HG02678 (cell line): ENCODE measurements at regions not wholly inside any gene's neighbourhood (a gene's known extent, or its start where the extent isn't known, plus 50 kb on each side); places are given as distances from the start of the nearest gene placed in this dataset.
"Not testable (repeated sequence)": the region's sequence is repeated elsewhere in the genome, so short reads cannot be mapped to it uniquely, and the experiment has no call there.

Experiments
- ATAC-seq: cut with Tn5 transposase; IDR thresholded peaks from one replicate; pipeline ENCODE4 v1.9.1; 2021; ENCODE audit warnings: mild to moderate bottlenecking, moderate library complexity; ENCODE audit not compliant: unreplicated experiment

DNA sequence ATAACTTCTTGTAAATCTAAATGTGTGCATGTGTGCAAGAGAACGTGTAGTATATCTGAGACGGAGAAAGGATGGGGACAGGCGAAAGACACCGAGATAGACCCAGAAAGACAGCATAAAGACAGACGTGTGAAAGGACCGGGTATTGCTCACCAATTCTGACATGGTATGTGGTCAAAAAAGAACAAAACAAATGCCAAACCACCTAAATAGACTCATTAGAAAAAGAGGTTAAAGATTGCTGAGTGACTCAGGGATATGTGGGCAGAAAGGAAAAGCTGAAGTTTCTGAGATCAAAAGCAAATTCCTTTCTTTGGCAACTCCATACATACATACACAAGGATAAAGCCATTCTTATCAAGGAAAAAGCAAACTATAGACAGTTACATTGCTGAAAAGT is 179.7 kb upstream of the TSC22D1 start:
- no peak for ATAC-seq

DNA sequence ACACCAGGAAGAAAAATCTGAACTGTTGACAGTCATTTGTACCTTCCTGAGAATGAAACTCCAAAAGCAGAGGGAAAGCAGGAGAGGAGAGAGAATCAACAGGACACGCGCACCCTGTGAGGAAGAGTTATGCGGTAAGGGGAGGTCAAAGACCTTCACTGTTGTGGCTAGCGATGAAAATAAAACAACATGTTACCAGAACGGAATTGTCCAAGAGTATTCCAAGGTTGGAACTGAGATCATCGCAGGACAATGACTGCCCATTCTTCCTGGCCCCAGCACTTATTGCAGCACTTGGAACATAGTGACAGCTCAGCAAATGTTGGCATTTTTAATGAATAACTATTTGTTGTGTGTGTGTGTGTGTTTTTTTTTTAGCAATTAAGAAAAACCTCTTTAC is 176.0 kb upstream of the TSC22D1 start:
- no peak for ATAC-seq

GRCh38 chr13:44750630-44751029 is 174.5 kb upstream of the TSC22D1 start:
- ATAC-seq: no peak

- no peak for ATAC-seq
Observed at GRCh38 chr13:44749906-44750305, 173.8 kb upstream of the TSC22D1 start.

DNA sequence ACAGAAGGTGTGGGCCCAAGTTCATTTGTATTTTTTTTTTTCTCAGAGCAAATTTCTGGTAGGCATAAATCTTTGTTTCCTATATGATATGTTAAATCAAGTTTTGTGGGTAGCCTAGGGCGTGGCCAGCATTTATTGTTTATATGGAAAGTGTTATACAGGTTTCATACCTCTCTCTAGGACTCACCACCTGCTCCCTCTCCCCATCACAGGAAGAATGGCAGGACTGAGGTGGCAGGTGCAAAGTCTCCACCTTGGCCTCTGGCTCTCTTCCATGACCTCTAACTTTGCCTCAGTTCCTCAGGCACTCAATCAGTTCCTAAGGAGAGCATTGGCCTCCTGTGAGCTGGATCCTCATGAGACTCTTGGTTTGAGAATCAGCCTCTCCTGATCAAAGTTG is 172.3 kb upstream of the TSC22D1 start:
- ATAC-seq: no peak

- no peak for ATAC-seq
Observed at GRCh38 chr13:44747179-44747578, 171.0 kb upstream of the TSC22D1 start.

DNA sequence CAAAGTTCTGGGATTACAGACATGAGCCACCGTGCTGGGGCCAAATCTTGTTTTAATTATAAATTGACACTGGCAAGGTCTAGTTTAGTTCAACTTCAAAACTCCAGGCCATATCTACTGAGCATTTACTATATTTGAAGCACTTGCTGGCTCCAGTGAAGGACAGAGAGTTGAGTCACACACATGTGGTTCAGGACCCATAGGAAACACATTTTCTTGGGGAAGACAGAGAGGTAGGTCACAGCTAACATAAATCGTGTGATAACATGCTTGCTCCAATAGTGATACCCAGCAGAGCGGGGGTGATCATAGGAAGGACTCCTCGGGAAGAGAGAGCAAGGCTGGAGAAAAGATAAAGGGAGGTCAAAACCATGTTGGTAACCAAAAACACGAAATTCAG is 170.6 kb upstream of the TSC22D1 start:
- no peak for ATAC-seq

- no peak for ATAC-seq
Observed at GRCh38 chr13:44744880-44745633, 168.9 kb upstream of the TSC22D1 start.

GRCh38 chr13:44739539-44739938 is 163.4 kb upstream of the TSC22D1 start:
- ATAC-seq: no peak

DNA sequence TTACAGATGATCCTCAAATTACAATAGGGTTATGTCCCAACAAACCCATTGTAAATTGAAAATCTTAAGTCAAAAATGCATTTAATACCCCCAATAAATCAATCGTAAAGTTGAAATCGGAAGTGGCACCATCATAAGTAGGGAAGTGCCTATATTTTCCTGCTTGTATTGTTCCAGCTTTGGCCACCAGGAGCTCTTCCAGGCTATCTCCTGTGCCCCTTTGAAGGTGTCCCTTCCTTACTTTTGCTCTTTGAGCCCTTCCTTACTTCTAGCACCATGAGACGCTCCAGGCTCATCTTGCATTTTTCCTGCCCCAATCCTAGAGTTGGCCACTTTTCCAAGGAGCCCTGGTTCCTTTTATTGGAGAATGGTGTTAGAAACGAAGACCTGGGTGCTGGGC is 163.0 kb upstream of the TSC22D1 start:
- ATAC-seq: no peak

DNA sequence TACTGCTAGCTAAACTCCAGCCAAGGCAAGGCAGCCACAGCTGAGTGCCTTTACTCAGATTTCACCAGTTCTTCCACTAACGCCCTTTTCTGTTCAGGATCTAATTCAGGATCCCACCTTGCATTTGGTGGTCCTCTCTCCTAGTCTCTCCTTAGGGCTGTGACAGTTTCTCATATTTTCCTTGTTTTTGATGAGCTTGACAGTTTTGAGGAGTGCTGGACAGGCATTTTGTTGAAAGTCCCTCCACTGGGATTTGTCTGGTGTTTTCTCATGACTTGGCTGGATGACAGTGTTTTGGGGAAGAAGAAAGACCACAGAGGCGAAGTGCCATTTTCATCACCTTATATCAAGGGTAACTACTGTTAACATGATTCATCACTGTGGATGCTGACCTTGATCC is 162.3 kb upstream of the TSC22D1 start:
- no peak for ATAC-seq

- no peak for ATAC-seq
Observed at GRCh38 chr13:44735806-44736205, 159.7 kb upstream of the TSC22D1 start.

DNA sequence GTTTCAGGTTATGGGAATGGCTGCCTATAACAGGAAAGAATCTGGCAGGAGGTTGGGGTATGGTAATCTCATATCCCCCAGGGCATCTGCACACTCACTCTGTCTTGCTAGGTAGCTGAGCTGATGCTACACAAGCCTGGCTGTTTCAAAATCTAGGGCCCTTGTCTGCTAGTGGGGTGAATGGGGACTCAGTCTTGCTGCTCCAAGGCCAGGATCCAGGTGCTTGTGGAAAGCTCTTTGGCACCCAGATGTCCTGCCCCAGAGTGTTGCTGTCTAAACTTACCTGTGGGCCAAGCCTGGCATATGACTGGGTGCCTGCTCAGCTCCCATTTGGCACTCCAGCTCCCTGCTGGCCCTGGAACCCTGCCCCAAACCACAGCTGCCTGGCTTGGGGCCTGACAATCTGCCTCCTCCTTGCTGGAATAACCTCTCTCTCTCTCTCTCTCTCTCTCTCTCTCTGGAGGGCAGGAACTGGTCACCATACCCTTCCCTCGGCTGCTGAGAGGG is 158.1 kb upstream of the TSC22D1 start:
- no peak for ATAC-seq

DNA sequence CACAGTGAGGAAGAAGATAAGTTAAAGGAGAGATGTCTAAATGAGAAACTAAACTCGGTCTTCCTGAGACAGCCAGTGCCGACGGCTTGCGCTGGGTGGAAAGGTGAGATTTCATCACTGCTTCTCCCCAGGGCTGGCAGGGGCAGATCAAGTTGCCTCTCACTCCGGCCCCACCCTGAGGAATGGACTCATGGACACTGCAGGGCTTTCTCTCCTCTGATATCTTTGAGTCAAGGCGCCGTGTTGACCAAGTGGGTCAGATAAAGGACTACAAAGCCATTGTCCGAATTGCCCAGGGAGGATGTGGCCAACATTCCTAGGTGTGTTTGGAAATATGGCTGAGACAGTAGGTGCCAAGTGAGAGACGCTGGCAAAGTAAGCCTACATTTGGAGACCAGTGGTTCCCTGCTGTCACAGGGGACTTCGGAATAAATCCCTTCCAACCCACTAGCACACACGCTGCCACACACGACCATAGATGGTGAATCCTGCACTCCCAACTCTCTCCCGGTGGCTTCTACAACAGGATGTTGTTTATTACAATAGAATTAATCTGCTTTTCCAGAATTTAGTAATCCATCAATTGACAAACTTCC is 156.5 kb upstream of the TSC22D1 start:
- no peak for ATAC-seq

- ATAC-seq: no peak
Observed at GRCh38 chr13:44730851-44731250, 154.7 kb upstream of the TSC22D1 start.

GRCh38 chr13:44730099-44730498 is 154.0 kb upstream of the TSC22D1 start:
- ATAC-seq: no peak

DNA sequence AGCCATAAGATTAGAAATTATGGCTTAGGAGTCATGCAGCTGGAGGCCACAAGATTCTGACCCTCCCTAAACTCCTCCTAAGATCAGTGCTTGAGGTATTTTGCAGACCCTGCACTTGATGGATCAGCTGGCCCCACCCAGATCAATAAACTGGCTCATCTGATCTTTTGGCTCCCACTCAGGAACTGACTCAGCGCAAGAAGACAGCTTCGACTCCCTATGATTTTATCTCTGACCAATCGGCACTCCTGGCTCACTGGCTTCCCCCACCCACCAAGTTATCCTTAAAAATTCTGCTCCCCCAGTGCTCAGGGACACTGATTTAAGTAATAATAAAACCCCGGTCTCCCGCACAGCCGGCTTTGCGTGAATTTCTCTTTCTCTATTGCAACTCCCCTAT is 151.5 kb upstream of the TSC22D1 start:
- not testable (repeated sequence) for ATAC-seq

DNA sequence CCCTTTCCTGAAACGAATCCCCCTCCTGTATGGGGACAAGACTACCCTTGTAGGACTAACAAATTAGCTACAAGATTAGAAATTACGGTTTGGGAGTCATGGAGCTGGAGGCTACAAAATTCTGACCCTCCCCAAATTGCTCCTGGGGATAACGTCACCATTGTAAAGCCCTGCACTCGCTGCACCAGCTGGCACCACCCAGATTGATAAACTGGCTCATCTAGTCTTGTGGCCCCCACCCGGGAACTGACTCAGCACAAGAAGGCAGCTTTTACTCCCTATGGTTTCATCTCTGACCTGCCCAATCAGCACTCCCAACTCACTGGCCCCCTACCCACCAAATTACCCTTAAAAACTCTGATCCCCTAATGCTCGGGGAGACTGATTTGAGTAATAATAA is 150.6 kb upstream of the TSC22D1 start:
- no peak for ATAC-seq

- no peak for ATAC-seq
Observed at GRCh38 chr13:44726214-44726613, 150.1 kb upstream of the TSC22D1 start.

- no peak for ATAC-seq
Observed at GRCh38 chr13:44719857-44720671, 143.9 kb upstream of the TSC22D1 start.

DNA sequence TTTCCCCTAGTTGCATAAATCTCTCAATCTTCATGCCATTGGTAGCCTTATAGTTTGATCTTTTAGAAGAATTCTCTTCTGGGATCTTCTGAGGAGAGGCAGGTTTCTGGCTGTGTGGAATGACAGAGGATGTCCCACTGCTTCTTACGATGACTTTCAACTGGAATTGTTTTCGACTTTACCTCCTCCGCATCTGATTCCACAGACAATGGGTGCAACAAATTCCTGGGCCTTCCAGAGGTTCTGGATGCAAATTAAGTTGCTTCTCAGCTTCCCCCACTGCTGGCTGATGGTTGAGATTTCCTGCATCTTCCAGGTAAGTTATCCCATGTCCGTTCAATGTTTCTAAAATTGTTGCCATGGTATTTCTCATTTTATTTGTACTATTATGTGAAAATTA is 142.3 kb upstream of the TSC22D1 start:
- no peak for ATAC-seq
